Glutamatergic neuron (in vitro differentiated cells): ENCODE measurements at regions not wholly inside any gene's neighbourhood (a gene's known extent, or its start where the extent isn't known, plus 50 kb on each side); places are given as distances from the start of the nearest gene placed in this dataset.

Source experiments
- DNase-seq: peaks from one replicate; pipeline ENCODE4 v3.0.0; 2022
- H3K27ac Mint-ChIP-seq: one replicate; pipeline ENCODE4 v1.8.0; 2020; ENCODE audit warnings: mild to moderate bottlenecking, mixed read lengths, inconsistent platforms; ENCODE audit not compliant: unreplicated experiment
- H3K27me3 Mint-ChIP-seq: one replicate; pipeline ENCODE4 v1.8.0; 2020; ENCODE audit warnings: mild to moderate bottlenecking, moderate library complexity, mixed read lengths, inconsistent platforms; ENCODE audit not compliant: unreplicated experiment
- H3K36me3 Mint-ChIP-seq: one replicate; pipeline ENCODE4 v1.8.0; 2020; ENCODE audit warnings: mild to moderate bottlenecking, mixed read lengths, inconsistent platforms; ENCODE audit not compliant: unreplicated experiment
- H3K4me1 Mint-ChIP-seq: one replicate; pipeline ENCODE4 v1.8.0; 2020; ENCODE audit warnings: mild to moderate bottlenecking, low read depth, mixed read lengths, inconsistent platforms; ENCODE audit not compliant: unreplicated experiment
- H3K4me3 Mint-ChIP-seq: one replicate; pipeline ENCODE4 v1.8.0; 2020; ENCODE audit warnings: mild to moderate bottlenecking, mixed read lengths, inconsistent platforms; ENCODE audit not compliant: unreplicated experiment
- H3K9me3 Mint-ChIP-seq: one replicate; pipeline ENCODE4 v1.8.0; 2020; ENCODE audit warnings: mild to moderate bottlenecking, moderate library complexity, mixed read lengths, inconsistent platforms; ENCODE audit not compliant: unreplicated experiment
- CTCF ChIP-seq: fragments of 200-600 bp; sonication (generic); IDR thresholded peaks from one replicate; pipeline ENCODE4 v1.5.0; 2021; ENCODE audit not compliant: partially characterized antibody, unreplicated experiment

GRCh38 chr3:26418553-26418952 is 204.0 kb upstream of the LRRC3B start:
- no peak for TF ChIP-seq CTCF
- Mint-ChIP-seq H3K4me1 (no peaks in the 10 kb centered on the region), H3K27ac (no peak overlapping the region), H3K36me3 (no peaks in the 10 kb centered on the region), H3K27me3 (peaks cover 1% of the 10 kb centered on the region), H3K4me3 (no peak overlapping the region), H3K9me3 (no peaks in the 10 kb centered on the region)
- no peak for DNase-seq

- H3K9me3 Mint-ChIP-seq, result peaks cover 1% of the 10 kb centered on the region
- no peak overlapping the region for H3K27ac Mint-ChIP-seq
- no peaks in the 10 kb centered on the region for H3K36me3 Mint-ChIP-seq
- peaks cover 2% of the 10 kb centered on the region for H3K4me1 Mint-ChIP-seq
- peaks cover 1% of the 10 kb centered on the region for H3K27me3 Mint-ChIP-seq
- no peak for DNase-seq
- TF ChIP-seq CTCF, result no peak
- H3K4me3 Mint-ChIP-seq, result no peak overlapping the region
Measured at GRCh38 chr3:26422415-26422814, 200.2 kb upstream of the LRRC3B start.

GRCh38 chr3:26425076-26425475 is 197.5 kb upstream of the LRRC3B start:
- peaks cover 1% of the 10 kb centered on the region for H3K9me3 Mint-ChIP-seq
- H3K27ac Mint-ChIP-seq, result no peak overlapping the region
- H3K27me3 Mint-ChIP-seq, result peaks cover 1% of the 10 kb centered on the region
- no peak for DNase-seq
- H3K4me3 Mint-ChIP-seq, result no peak overlapping the region
- no peak for TF ChIP-seq CTCF
- peaks cover 2% of the 10 kb centered on the region for H3K4me1 Mint-ChIP-seq
- H3K36me3 Mint-ChIP-seq, result no peaks in the 10 kb centered on the region

- H3K9me3 Mint-ChIP-seq, result no peaks in the 10 kb centered on the region
- H3K27me3 Mint-ChIP-seq, result no peaks in the 10 kb centered on the region
- no peaks in the 10 kb centered on the region for H3K4me1 Mint-ChIP-seq
- H3K27ac Mint-ChIP-seq, result no peak overlapping the region
- no peak for DNase-seq
- H3K36me3 Mint-ChIP-seq, result no peaks in the 10 kb centered on the region
- TF ChIP-seq CTCF, result no peak
- H3K4me3 Mint-ChIP-seq, result no peak overlapping the region
Measured at GRCh38 chr3:26428992-26429391, 193.6 kb upstream of the LRRC3B start.

GRCh38 chr3:26437678-26438077 is 184.9 kb upstream of the LRRC3B start:
- H3K9me3 Mint-ChIP-seq, result no peaks in the 10 kb centered on the region
- no peak for DNase-seq
- H3K4me1 Mint-ChIP-seq, result peaks cover 2% of the 10 kb centered on the region
- TF ChIP-seq CTCF, result no peak
- no peak overlapping the region for H3K27ac Mint-ChIP-seq
- H3K36me3 Mint-ChIP-seq, result no peaks in the 10 kb centered on the region
- no peak overlapping the region for H3K4me3 Mint-ChIP-seq
- H3K27me3 Mint-ChIP-seq, result peaks cover 1% of the 10 kb centered on the region
